ENCODE measurements at regions not wholly inside any gene's neighbourhood (a gene's known extent, or its start where the extent isn't known, plus 50 kb on each side); places are given as distances from the start of the nearest gene placed in this dataset.

DNA sequence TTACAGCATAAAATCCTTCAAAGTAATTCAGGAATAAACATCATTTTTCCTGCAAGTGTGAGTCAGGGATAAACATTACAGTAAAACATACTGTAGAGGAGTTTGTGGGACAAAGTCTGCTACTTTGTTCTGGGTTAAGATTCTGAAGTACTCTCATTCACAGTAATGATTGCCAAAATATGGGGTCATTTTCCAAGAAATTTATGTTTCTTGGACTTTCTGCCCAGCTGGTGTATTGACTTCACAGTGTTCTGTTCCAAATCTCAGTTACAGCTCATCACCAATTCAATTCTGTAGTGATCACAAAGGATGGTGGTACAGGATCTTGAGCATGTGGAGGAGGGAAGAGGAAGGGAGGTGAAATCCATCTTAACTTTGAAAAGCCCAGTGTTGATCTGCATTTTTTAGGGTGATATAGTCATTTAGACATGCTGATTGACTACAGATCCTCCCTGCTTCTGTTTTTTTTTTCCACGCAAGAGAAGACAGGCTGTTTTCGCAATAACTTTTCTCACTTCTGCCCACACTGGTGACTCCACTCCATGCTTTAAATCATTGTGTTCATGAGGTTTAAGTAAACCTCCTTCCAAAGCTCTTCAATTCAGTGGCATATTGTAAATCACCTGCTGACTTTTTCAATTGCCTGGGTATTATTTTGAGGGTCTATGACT lies 60.4 kb upstream of the C1orf53 start:
- no peak overlapping the region for H3K27ac ChIP-seq (ENCODE audit: low read depth)
- Mint-ChIP-seq H3K4me3 (no peak overlapping the region), H3K27ac (no peak overlapping the region), H3K27me3 (ENCODE audit: insufficient read depth, low read depth, poor library complexity) (no peaks in the 10 kb centered on the region), H3K4me1 (peaks cover 23% of the 10 kb centered on the region), H3K9me3 (no peaks in the 10 kb centered on the region), H3K36me3 (ENCODE audit: low read depth) (no peaks in the 10 kb centered on the region)
- H3K4me3 ChIP-seq: no peak overlapping the region
- H3K36me3 ChIP-seq (ENCODE audit: insufficient read depth): no peaks in the 10 kb centered on the region
- H2AFZ ChIP-seq: no peak overlapping the region; the same call in 1 of the 2 replicates
- no peaks in the 10 kb centered on the region; the same call in 1 of the 2 replicates for H3K9me2 ChIP-seq (ENCODE audit: insufficient read depth)
- H3F3A ChIP-seq (replicated peaks; ENCODE audit: low read depth): no peaks in the 10 kb centered on the region
- no peaks in the 10 kb centered on the region for H3K27me3 ChIP-seq (ENCODE audit: insufficient read depth)
- DNase-seq (ENCODE audit: low spot score) (no peak), ATAC-seq (no peak)
- H4K20me1 ChIP-seq (replicated peaks; ENCODE audit: insufficient read depth): no peaks in the 10 kb centered on the region
- H3K4me1 ChIP-seq (ENCODE audit: insufficient read depth): peaks cover 9% of the 10 kb centered on the region
- H3K79me2 ChIP-seq (replicated peaks; ENCODE audit: insufficient read depth): no peaks in the 10 kb centered on the region
- no peak overlapping the region for H3K4me2 ChIP-seq
- TF ChIP-seq EZH2phosphoT487 (IDR thresholded peaks at IDR 0.05; ENCODE audit: unreplicated experiment) (no peak), JUNB (IDR thresholded peaks at IDR 0.05; ENCODE audit: unreplicated experiment) (no peak), CREB1 (CRISPR knock-in tag; IDR thresholded peaks at IDR 0.05; ENCODE audit: low read depth) (no peak)
- TF ChIP-seq, protein P1, sequence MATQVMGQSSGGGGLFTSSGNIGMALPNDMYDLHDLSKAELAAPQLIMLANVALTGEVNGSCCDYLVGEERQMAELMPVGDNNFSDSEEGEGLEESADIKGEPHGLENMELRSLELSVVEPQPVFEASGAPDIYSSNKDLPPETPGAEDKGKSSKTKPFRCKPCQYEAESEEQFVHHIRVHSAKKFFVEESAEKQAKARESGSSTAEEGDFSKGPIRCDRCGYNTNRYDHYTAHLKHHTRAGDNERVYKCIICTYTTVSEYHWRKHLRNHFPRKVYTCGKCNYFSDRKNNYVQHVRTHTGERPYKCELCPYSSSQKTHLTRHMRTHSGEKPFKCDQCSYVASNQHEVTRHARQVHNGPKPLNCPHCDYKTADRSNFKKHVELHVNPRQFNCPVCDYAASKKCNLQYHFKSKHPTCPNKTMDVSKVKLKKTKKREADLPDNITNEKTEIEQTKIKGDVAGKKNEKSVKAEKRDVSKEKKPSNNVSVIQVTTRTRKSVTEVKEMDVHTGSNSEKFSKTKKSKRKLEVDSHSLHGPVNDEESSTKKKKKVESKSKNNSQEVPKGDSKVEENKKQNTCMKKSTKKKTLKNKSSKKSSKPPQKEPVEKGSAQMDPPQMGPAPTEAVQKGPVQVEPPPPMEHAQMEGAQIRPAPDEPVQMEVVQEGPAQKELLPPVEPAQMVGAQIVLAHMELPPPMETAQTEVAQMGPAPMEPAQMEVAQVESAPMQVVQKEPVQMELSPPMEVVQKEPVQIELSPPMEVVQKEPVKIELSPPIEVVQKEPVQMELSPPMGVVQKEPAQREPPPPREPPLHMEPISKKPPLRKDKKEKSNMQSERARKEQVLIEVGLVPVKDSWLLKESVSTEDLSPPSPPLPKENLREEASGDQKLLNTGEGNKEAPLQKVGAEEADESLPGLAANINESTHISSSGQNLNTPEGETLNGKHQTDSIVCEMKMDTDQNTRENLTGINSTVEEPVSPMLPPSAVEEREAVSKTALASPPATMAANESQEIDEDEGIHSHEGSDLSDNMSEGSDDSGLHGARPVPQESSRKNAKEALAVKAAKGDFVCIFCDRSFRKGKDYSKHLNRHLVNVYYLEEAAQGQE (IDR thresholded peaks at IDR 0.05; ENCODE audit: unreplicated experiment): no peak
- TF ChIP-seq, protein P2, sequence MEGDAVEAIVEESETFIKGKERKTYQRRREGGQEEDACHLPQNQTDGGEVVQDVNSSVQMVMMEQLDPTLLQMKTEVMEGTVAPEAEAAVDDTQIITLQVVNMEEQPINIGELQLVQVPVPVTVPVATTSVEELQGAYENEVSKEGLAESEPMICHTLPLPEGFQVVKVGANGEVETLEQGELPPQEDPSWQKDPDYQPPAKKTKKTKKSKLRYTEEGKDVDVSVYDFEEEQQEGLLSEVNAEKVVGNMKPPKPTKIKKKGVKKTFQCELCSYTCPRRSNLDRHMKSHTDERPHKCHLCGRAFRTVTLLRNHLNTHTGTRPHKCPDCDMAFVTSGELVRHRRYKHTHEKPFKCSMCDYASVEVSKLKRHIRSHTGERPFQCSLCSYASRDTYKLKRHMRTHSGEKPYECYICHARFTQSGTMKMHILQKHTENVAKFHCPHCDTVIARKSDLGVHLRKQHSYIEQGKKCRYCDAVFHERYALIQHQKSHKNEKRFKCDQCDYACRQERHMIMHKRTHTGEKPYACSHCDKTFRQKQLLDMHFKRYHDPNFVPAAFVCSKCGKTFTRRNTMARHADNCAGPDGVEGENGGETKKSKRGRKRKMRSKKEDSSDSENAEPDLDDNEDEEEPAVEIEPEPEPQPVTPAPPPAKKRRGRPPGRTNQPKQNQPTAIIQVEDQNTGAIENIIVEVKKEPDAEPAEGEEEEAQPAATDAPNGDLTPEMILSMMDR (conservative IDR thresholded peaks at IDR 0.05; ENCODE audit: low read depth in 2 of 2): no peak
- TF ChIP-seq, protein P3, sequence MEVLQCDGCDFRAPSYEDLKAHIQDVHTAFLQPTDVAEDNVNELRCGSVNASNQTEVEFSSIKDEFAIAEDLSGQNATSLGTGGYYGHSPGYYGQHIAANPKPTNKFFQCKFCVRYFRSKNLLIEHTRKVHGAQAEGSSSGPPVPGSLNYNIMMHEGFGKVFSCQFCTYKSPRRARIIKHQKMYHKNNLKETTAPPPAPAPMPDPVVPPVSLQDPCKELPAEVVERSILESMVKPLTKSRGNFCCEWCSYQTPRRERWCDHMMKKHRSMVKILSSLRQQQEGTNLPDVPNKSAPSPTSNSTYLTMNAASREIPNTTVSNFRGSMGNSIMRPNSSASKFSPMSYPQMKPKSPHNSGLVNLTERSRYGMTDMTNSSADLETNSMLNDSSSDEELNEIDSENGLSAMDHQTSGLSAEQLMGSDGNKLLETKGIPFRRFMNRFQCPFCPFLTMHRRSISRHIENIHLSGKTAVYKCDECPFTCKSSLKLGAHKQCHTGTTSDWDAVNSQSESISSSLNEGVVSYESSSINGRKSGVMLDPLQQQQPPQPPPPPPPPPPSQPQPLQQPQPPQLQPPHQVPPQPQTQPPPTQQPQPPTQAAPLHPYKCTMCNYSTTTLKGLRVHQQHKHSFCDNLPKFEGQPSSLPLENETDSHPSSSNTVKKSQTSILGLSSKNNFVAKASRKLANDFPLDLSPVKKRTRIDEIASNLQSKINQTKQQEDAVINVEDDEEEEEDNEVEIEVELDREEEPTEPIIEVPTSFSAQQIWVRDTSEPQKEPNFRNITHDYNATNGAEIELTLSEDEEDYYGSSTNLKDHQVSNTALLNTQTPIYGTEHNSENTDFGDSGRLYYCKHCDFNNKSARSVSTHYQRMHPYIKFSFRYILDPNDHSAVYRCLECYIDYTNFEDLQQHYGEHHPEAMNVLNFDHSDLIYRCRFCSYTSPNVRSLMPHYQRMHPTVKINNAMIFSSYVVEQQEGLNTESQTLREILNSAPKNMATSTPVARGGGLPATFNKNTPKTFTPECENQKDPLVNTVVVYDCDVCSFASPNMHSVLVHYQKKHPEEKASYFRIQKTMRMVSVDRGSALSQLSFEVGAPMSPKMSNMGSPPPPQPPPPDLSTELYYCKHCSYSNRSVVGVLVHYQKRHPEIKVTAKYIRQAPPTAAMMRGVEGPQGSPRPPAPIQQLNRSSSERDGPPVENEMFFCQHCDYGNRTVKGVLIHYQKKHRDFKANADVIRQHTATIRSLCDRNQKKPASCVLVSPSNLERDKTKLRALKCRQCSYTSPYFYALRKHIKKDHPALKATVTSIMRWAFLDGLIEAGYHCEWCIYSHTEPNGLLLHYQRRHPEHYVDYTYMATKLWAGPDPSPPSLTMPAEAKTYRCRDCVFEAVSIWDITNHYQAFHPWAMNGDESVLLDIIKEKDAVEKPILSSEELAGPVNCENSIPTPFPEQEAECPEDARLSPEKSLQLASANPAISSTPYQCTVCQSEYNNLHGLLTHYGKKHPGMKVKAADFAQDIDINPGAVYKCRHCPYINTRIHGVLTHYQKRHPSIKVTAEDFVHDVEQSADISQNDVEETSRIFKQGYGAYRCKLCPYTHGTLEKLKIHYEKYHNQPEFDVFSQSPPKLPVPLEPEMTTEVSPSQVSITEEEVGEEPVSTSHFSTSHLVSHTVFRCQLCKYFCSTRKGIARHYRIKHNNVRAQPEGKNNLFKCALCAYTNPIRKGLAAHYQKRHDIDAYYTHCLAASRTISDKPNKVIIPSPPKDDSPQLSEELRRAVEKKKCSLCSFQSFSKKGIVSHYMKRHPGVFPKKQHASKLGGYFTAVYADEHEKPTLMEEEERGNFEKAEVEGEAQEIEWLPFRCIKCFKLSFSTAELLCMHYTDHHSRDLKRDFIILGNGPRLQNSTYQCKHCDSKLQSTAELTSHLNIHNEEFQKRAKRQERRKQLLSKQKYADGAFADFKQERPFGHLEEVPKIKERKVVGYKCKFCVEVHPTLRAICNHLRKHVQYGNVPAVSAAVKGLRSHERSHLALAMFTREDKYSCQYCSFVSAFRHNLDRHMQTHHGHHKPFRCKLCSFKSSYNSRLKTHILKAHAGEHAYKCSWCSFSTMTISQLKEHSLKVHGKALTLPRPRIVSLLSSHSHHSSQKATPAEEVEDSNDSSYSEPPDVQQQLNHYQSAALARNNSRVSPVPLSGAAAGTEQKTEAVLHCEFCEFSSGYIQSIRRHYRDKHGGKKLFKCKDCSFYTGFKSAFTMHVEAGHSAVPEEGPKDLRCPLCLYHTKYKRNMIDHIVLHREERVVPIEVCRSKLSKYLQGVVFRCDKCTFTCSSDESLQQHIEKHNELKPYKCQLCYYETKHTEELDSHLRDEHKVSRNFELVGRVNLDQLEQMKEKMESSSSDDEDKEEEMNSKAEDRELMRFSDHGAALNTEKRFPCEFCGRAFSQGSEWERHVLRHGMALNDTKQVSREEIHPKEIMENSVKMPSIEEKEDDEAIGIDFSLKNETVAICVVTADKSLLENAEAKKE (CRISPR knock-in tag; IDR thresholded peaks at IDR 0.05): no peak

Data from GM23338 (cell line).